ENCODE measurements at regions not wholly inside any gene's neighbourhood (a gene's known extent, or its start where the extent isn't known, plus 50 kb on each side); places are given as distances from the start of the nearest gene placed in this dataset.

- TF ChIP-seq, protein P1, sequence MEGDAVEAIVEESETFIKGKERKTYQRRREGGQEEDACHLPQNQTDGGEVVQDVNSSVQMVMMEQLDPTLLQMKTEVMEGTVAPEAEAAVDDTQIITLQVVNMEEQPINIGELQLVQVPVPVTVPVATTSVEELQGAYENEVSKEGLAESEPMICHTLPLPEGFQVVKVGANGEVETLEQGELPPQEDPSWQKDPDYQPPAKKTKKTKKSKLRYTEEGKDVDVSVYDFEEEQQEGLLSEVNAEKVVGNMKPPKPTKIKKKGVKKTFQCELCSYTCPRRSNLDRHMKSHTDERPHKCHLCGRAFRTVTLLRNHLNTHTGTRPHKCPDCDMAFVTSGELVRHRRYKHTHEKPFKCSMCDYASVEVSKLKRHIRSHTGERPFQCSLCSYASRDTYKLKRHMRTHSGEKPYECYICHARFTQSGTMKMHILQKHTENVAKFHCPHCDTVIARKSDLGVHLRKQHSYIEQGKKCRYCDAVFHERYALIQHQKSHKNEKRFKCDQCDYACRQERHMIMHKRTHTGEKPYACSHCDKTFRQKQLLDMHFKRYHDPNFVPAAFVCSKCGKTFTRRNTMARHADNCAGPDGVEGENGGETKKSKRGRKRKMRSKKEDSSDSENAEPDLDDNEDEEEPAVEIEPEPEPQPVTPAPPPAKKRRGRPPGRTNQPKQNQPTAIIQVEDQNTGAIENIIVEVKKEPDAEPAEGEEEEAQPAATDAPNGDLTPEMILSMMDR (IDR thresholded peaks at IDR 0.05) = no peak
- no peak for TF ChIP-seq POLR2A (IDR thresholded peaks at IDR 0.05)
Measured at GRCh38 chr12:93185369-93185741, 192.4 kb upstream of the NUDT4 start.

Measured in uterus (tissue), 2 donors.